Activated naive CD8-positive, alpha-beta T cell treated with anti-CD3 and anti-CD28 coated beads, Interleukin-2, amount 10 ng/mL, durations not matched to agents 7 days and 5 days (primary cell): ENCODE measurements at regions not wholly inside any gene's neighbourhood (a gene's known extent, or its start where the extent isn't known, plus 50 kb on each side); places are given as distances from the start of the nearest gene placed in this dataset.

Source experiments
- ATAC-seq: fragments of 150-1000 bp; cut with Tn5 transposase; one replicate; pipeline ENCODE4 v1.10.0; 2021; ENCODE audit warnings: low read depth, moderate library complexity
- POLR2A ChIA-PET: fragments of 350-600 bp; sonication (Branson Sonifier 250); formaldehyde crosslinking; loops from one replicate; lab custom pipeline; 2021; ENCODE audit warnings: antibody characterized with exemption; lab: Charles Lee
- DNase-seq: peaks from one replicate; pipeline ENCODE4 v3.0.0; 2021
- H3K27ac Mint-ChIP-seq: one replicate; pipeline ENCODE4 v1.8.0; 2022; ENCODE audit warnings: mild to moderate bottlenecking, mixed read lengths
- H3K27me3 Mint-ChIP-seq: one replicate; pipeline ENCODE4 v1.8.0; 2022; ENCODE audit warnings: mild to moderate bottlenecking, moderate library complexity, mixed read lengths
- H3K36me3 Mint-ChIP-seq: one replicate; pipeline ENCODE4 v1.8.0; 2021; ENCODE audit warnings: mild to moderate bottlenecking, mixed read lengths
- H3K4me1 Mint-ChIP-seq: one replicate; pipeline ENCODE4 v1.8.0; 2021; ENCODE audit warnings: mixed read lengths
- H3K4me3 Mint-ChIP-seq: one replicate; pipeline ENCODE4 v1.8.0; 2022; ENCODE audit warnings: mild to moderate bottlenecking, moderate library complexity, mixed read lengths
- H3K9me3 Mint-ChIP-seq: one replicate; pipeline ENCODE4 v1.8.0; 2021; ENCODE audit warnings: mixed read lengths

GRCh38 chr17:73785958-73786743 is 141.9 kb upstream of the SDK2 start:
- no peak for DNase-seq
- Mint-ChIP-seq H3K27ac (no peak overlapping the region), H3K4me3 (no peak overlapping the region), H3K4me1 (no peaks in the 10 kb centered on the region), H3K27me3 (peaks cover 3% of the 10 kb centered on the region), H3K36me3 (no peaks in the 10 kb centered on the region), H3K9me3 (no peaks in the 10 kb centered on the region)
- ATAC-seq, result no peak
- POLR2A ChIA-PET, result no interaction called here

- ATAC-seq (no peak), DNase-seq (no peak)
- H3K27me3 Mint-ChIP-seq, result peaks cover 3% of the 10 kb centered on the region
- H3K4me3 Mint-ChIP-seq, result no peak overlapping the region
- POLR2A ChIA-PET, result no interaction called here
- no peak overlapping the region for H3K27ac Mint-ChIP-seq
- no peaks in the 10 kb centered on the region for H3K36me3 Mint-ChIP-seq
- no peaks in the 10 kb centered on the region for H3K9me3 Mint-ChIP-seq
- no peaks in the 10 kb centered on the region for H3K4me1 Mint-ChIP-seq
Measured at GRCh38 chr17:73787076-73788059, 143.1 kb upstream of the SDK2 start.

- Mint-ChIP-seq H3K4me1 (no peaks in the 10 kb centered on the region), H3K27me3 (peaks cover 3% of the 10 kb centered on the region), H3K27ac (no peak overlapping the region), H3K36me3 (no peaks in the 10 kb centered on the region), H3K9me3 (no peaks in the 10 kb centered on the region), H3K4me3 (no peak overlapping the region)
- ATAC-seq (no peak), DNase-seq (no peak)
- POLR2A ChIA-PET, result no interaction called here
Measured at GRCh38 chr17:73788111-73788510, 143.9 kb upstream of the SDK2 start.

- no peak for DNase-seq
- H3K4me1 Mint-ChIP-seq, result no peaks in the 10 kb centered on the region
- peaks cover 6% of the 10 kb centered on the region for H3K27me3 Mint-ChIP-seq
- no peak for ATAC-seq
- no peaks in the 10 kb centered on the region for H3K9me3 Mint-ChIP-seq
- no peaks in the 10 kb centered on the region for H3K36me3 Mint-ChIP-seq
- H3K4me3 Mint-ChIP-seq, result no peak overlapping the region
- no peak overlapping the region for H3K27ac Mint-ChIP-seq
- POLR2A ChIA-PET, result no interaction called here
Measured at GRCh38 chr17:73791121-73791520, 146.9 kb upstream of the SDK2 start.

- Mint-ChIP-seq H3K9me3 (no peaks in the 10 kb centered on the region), H3K4me1 (no peaks in the 10 kb centered on the region), H3K27ac (no peak overlapping the region), H3K27me3 (peaks cover 4% of the 10 kb centered on the region), H3K4me3 (no peak overlapping the region), H3K36me3 (no peaks in the 10 kb centered on the region)
- POLR2A ChIA-PET, result no interaction called here
- DNase-seq (no peak), ATAC-seq (no peak)
Measured at GRCh38 chr17:73791631-73792030, 147.4 kb upstream of the SDK2 start.

- POLR2A ChIA-PET, result no interaction called here
- peaks cover 4% of the 10 kb centered on the region for H3K27me3 Mint-ChIP-seq
- no peak for DNase-seq
- no peak for ATAC-seq
- H3K4me3 Mint-ChIP-seq, result no peak overlapping the region
- no peaks in the 10 kb centered on the region for H3K4me1 Mint-ChIP-seq
- no peaks in the 10 kb centered on the region for H3K36me3 Mint-ChIP-seq
- no peaks in the 10 kb centered on the region for H3K9me3 Mint-ChIP-seq
- H3K27ac Mint-ChIP-seq, result no peak overlapping the region
Measured at GRCh38 chr17:73792994-73793393, 148.7 kb upstream of the SDK2 start.

GRCh38 chr17:73794336-73794735 is 150.1 kb upstream of the SDK2 start:
- Mint-ChIP-seq H3K9me3 (no peaks in the 10 kb centered on the region), H3K36me3 (no peaks in the 10 kb centered on the region), H3K27ac (no peak overlapping the region), H3K27me3 (peaks cover 6% of the 10 kb centered on the region), H3K4me1 (no peaks in the 10 kb centered on the region), H3K4me3 (no peak overlapping the region)
- POLR2A ChIA-PET, result no interaction called here
- ATAC-seq (no peak), DNase-seq (no peak)

GRCh38 chr17:73795730-73796129 is 151.5 kb upstream of the SDK2 start:
- Mint-ChIP-seq H3K27me3 (peaks cover 11% of the 10 kb centered on the region), H3K9me3 (no peaks in the 10 kb centered on the region), H3K27ac (no peak overlapping the region), H3K4me1 (peaks cover 1% of the 10 kb centered on the region), H3K36me3 (no peaks in the 10 kb centered on the region), H3K4me3 (no peak overlapping the region)
- no peak for ATAC-seq
- POLR2A ChIA-PET, result no interaction called here
- DNase-seq, result no peak

- H3K27me3 Mint-ChIP-seq, result peaks cover 14% of the 10 kb centered on the region
- H3K4me3 Mint-ChIP-seq, result no peak overlapping the region
- no peaks in the 10 kb centered on the region for H3K9me3 Mint-ChIP-seq
Measured at GRCh38 chr17:73797594-73798110, 153.4 kb upstream of the SDK2 start.

GRCh38 chr17:73798111-73798748 is 154.0 kb upstream of the SDK2 start:
- no peak for ATAC-seq
- no peaks in the 10 kb centered on the region for H3K9me3 Mint-ChIP-seq
- peaks cover 1% of the 10 kb centered on the region for H3K4me1 Mint-ChIP-seq

More at GRCh38 chr17:73797594-73798110, 153.4 kb upstream of the SDK2 start:
- peaks cover 1% of the 10 kb centered on the region for H3K4me1 Mint-ChIP-seq
- no peaks in the 10 kb centered on the region for H3K36me3 Mint-ChIP-seq
- H3K27ac Mint-ChIP-seq, result no peak overlapping the region
- POLR2A ChIA-PET, result no interaction called here
- DNase-seq, result no peak
- ATAC-seq, result no peak

GRCh38 chr17:73799096-73799495 is 154.9 kb upstream of the SDK2 start:
- H3K36me3 Mint-ChIP-seq, result no peaks in the 10 kb centered on the region
- DNase-seq, result no peak
- POLR2A ChIA-PET, result no interaction called here
- H3K4me3 Mint-ChIP-seq, result no peak overlapping the region
- H3K9me3 Mint-ChIP-seq, result no peaks in the 10 kb centered on the region
- H3K27me3 Mint-ChIP-seq, result peaks cover 12% of the 10 kb centered on the region
- no peak overlapping the region for H3K27ac Mint-ChIP-seq
- no peak for ATAC-seq
- H3K4me1 Mint-ChIP-seq, result peaks cover 1% of the 10 kb centered on the region

More at GRCh38 chr17:73798111-73798748, 154.0 kb upstream of the SDK2 start:
- peaks cover 14% of the 10 kb centered on the region for H3K27me3 Mint-ChIP-seq
- H3K4me3 Mint-ChIP-seq, result no peak overlapping the region
- H3K27ac Mint-ChIP-seq, result no peak overlapping the region
- no peaks in the 10 kb centered on the region for H3K36me3 Mint-ChIP-seq
- no peak for DNase-seq
- POLR2A ChIA-PET, result no interaction called here

GRCh38 chr17:73799781-73800627 is 155.8 kb upstream of the SDK2 start:
- Mint-ChIP-seq H3K36me3 (no peaks in the 10 kb centered on the region), H3K27me3 (peaks cover 12% of the 10 kb centered on the region), H3K27ac (no peak overlapping the region), H3K9me3 (peaks cover 1% of the 10 kb centered on the region), H3K4me3 (no peak overlapping the region), H3K4me1 (peaks cover 1% of the 10 kb centered on the region)
- POLR2A ChIA-PET, result no interaction called here
- ATAC-seq, result no peak
- no peak for DNase-seq
